ENCODE measurements at regions not wholly inside any gene's neighbourhood (a gene's known extent, or its start where the extent isn't known, plus 50 kb on each side); places are given as distances from the start of the nearest gene placed in this dataset.

- H3K27ac ChIP-seq (ENCODE audit: low read length), result no peak overlapping the region
- no peaks in the 10 kb centered on the region for H3K36me3 ChIP-seq (ENCODE audit: control insufficient read depth, insufficient read depth, low read length)
- H3K27me3 ChIP-seq (ENCODE audit: control insufficient read depth, insufficient read depth, low read length), result no peaks in the 10 kb centered on the region
- no peak for TF ChIP-seq POLR2AphosphoS5 (IDR thresholded peaks at IDR 0.05; ENCODE audit: low read depth, low read length)
- no peak for TF ChIP-seq CTCF (IDR thresholded peaks at IDR 0.05)
- TF ChIP-seq REST (IDR thresholded peaks at IDR 0.05; ENCODE audit: insufficient read depth in 1 of 2, low read depth in 2 of 2, low read length in 1 of 2), result no peak
- no peak for TF ChIP-seq SIN3A (IDR thresholded peaks at IDR 0.05; ENCODE audit: borderline replicate concordance, insufficient read depth, low read depth, low read length)
- no peak for TF ChIP-seq TCF7L2 (IDR thresholded peaks at IDR 0.05; ENCODE audit: low read depth, low read length)
- no peak for ATAC-seq
- H3K4me1 ChIP-seq (ENCODE audit: control insufficient read depth, insufficient read depth, low read length), result no peaks in the 10 kb centered on the region
- in situ Hi-C loops (cut with HindIII; ENCODE audit: low pct_unique_long_range_greater_than_20kb, low sequenced_read_pairs), result no loop called here
- ChIA-PET POLR2A (no interaction called here), CTCF (no interaction called here)
- no peak for DNase-seq (ENCODE audit: low read depth, low spot score)
- H3K9me3 ChIP-seq (ENCODE audit: control insufficient read depth, insufficient read depth, low read depth, low read length), result no peaks in the 10 kb centered on the region
- no peak overlapping the region for H3K4me3 ChIP-seq (ENCODE audit: low read depth in 2 of 2, low read length in 2 of 2)
- intact Hi-C loops (cut with micrococcal nuclease; ENCODE audit: unreplicated experiment), result no loop called here
- no TSS peak for BruUV-seq (replicated peaks)
These were observed 1191.1 kb downstream of the SORCS1 start for GRCh38 chr10:105973360-105973759.

- H3K4me1 ChIP-seq (ENCODE audit: control insufficient read depth, insufficient read depth, low read length), result no peaks in the 10 kb centered on the region
- no peaks in the 10 kb centered on the region for H3K27me3 ChIP-seq (ENCODE audit: control insufficient read depth, insufficient read depth, low read length)
- intact Hi-C loops (cut with micrococcal nuclease; ENCODE audit: unreplicated experiment), result no loop called here
- BruUV-seq (replicated peaks), result no TSS peak
- no peak overlapping the region for H3K27ac ChIP-seq (ENCODE audit: low read length)
- no peaks in the 10 kb centered on the region for H3K9me3 ChIP-seq (ENCODE audit: control insufficient read depth, insufficient read depth, low read depth, low read length)
- ATAC-seq (no peak), DNase-seq (ENCODE audit: low read depth, low spot score) (no peak)
- in situ Hi-C loops (cut with HindIII; ENCODE audit: low pct_unique_long_range_greater_than_20kb, low sequenced_read_pairs), result no loop called here
- H3K4me3 ChIP-seq (ENCODE audit: low read depth in 2 of 2, low read length in 2 of 2), result no peak overlapping the region
- POLR2A ChIA-PET, result no interaction called here
- CTCF ChIA-PET, result no interaction called here
- no peaks in the 10 kb centered on the region for H3K36me3 ChIP-seq (ENCODE audit: control insufficient read depth, insufficient read depth, low read length)
- TF ChIP-seq CTCF (IDR thresholded peaks at IDR 0.05) (no peak), SIN3A (IDR thresholded peaks at IDR 0.05; ENCODE audit: borderline replicate concordance, insufficient read depth, low read depth, low read length) (no peak), REST (IDR thresholded peaks at IDR 0.05; ENCODE audit: insufficient read depth in 1 of 2, low read depth in 2 of 2, low read length in 1 of 2) (no peak), TCF7L2 (IDR thresholded peaks at IDR 0.05; ENCODE audit: low read depth, low read length) (no peak), POLR2AphosphoS5 (IDR thresholded peaks at IDR 0.05; ENCODE audit: low read depth, low read length) (no peak)
These were observed 1193.0 kb downstream of the SORCS1 start for GRCh38 chr10:105971460-105971859.

Measured in Panc1 (cell line).